Activated gamma-delta T cell treated with Interleukin-2 at 50 U/mL for 16 hours (primary cell): ENCODE measurements at regions not wholly inside any gene's neighbourhood (a gene's known extent, or its start where the extent isn't known, plus 50 kb on each side); places are given as distances from the start of the nearest gene placed in this dataset.
"Not testable (repeated sequence)": the region's sequence is repeated elsewhere in the genome, so short reads cannot be mapped to it uniquely, and the experiment has no call there.

Experiments
- DNase-seq: peaks from one replicate; pipeline ENCODE4 v3.0.0-alpha.2; 2020

DNA sequence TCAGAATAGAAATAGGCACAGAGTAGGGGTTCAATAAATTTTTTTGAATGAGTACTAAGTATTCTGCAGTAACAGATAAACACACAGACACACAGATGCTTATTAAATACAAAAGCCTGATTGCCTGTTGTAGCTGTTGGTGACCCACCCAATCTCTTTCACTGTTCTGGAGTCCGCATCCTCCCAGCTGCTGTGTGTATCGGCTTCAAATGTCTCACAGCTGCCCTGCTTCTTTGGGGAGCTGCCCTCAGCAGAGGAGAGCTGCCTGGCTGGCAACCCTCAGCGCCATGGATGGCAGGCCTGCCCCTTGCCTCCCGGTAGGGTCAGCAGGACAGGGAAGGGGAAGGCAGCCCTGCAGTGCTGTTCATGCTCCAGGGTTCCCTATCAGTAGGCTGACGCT lies 50.5 kb upstream of the PRNP start:
- DNase-seq: no peak

DNA sequence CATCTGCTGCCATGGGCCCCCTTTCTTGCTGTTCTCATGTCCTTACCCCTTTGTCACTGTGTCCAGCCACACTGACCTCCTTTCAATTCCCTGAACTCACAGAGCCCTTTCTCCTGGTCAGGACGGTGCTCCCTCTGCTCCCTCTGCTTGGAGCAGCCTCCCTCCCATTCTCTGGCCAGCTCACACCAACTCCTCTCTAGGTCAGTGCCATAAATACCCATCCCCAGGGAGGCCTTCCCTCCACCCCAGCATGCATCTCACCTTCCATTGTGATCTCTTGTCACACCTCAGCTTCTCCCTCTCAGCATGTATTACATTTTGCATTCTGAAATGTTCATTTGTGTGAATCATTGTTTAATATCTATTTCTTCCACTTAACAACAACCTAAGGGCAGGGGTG lies 50.9 kb upstream of the PRNP start:
- DNase-seq: no peak

DNA sequence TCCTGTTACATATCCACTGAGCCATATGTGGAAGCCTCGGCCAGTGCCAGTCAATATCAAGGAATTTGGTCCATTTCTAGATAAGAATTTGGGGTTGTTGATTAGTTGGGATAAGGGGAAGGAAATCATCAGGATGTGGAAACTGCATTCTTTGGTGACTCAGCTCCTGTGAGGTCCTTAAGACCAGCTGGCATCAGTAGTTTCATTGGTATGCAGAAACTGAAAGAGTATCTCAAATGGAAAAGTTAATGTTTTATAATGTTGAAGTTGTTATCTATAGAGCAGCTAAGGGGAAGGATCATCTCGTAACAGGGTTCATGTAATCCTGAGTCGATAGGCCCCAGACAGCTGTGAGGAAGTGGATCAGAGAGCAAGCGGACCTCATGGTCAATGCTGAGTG lies 52.5 kb upstream of the PRNP start:
- DNase-seq: no peak

DNA sequence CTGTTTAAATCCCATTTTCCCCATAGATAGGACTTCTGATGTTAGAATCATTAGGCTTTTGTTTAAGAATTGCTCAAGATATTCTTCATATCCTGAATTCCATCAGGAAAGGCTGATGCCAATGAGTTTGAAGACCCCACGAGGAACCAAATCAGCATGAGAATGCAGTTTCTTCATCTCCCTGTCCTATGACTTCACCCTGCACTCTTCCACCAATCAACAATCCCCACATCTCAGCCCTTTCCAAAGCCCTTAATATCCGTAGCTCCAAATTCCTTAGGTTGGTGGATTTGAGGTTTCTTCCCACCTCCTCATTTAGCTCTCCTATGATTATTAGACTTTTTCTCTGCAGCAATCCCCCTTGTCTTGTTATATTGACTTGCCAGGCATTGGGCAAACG lies 52.9 kb upstream of the PRNP start:
- no peak for DNase-seq

DNA sequence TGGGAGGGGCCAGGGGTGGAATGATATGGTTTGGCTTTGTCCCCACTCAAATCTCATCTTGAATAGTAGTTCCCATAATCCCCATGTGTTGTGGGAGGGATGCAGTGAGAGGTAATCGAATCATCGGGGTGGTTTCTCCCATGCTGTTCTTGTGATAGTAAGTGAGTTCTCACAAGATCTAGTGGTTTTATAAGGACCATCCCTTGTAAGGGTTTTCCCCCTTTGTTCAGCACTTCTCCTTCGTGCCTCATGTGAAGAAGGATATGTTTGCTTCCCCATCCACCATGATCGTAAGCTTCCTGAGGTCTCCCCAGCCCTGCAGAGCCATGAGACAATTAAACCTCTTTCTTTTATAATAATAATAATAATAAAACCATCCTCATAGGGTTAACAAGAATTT lies 53.4 kb upstream of the PRNP start:
- no peak for DNase-seq

DNA sequence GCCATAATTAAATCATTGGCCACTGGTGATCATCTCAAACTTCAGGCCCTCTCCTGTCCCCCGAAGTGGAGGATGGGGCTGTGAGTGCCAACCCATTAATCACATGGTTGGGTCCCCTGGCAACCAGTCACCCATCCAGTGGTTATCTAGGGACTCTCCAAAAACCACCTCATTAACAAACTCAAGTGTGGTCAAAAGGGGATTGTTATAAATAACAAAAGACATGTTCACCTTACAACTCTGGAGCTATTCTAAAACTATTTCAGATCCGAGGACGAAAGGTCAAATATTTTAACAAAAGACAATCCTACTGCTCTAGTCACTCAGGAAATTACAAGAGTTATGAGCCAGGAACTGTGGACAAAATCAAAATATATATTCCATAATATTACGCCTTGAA lies 60.0 kb upstream of the PRNP start:
- DNase-seq: no peak

DNA sequence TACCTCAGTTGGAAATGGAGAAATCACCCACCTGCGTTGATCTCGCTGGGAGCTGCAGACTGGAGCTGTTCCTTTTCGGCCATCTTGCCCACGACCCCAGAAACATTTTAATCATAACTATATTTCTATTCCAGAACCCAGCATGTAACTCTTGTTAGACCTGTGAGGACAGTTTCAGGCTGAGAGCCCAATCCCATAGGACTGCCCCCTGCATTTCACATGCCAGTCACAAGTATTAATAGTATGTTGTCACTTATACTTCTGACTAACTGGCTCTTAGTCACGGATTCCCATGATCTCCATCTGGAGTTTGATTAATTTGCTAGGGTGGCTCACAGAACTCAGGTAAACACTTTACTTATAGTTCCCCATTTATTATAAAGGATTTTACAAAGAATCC lies 60.6 kb upstream of the PRNP start:
- no peak for DNase-seq

DNA sequence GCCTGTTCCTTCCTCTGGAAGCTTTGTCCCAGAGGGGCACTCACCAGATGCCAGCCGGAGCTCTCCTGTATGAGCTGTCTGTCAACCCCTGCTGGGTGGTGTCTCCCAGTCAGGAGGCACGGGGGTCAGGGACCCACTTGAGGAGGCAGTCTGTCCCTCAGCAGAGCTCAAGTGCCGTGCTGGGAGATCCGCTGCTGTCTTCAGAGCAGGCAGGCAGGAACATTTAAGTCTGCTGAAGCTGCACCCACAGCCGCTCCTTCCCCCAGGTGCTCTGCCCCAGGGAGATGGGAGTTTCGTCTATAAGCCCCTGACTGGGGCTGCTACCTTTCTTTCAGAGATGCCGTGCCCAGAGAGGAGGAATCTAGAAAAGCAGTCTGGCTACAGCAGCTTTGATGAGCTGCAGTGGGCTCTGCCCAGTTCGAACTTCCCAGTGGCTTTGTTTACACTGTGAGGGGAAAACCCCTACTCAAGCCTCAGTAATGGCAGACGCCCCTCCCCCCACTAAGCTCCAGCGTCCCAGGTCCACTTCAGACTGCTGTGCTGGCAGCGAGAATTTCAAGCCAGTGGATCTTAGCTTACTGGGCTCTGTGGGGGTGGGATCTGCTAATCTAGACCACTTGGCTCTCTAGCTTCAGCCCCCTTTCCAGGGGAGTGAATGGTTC lies 61.5 kb upstream of the PRNP start:
- DNase-seq: not testable (repeated sequence)

DNA sequence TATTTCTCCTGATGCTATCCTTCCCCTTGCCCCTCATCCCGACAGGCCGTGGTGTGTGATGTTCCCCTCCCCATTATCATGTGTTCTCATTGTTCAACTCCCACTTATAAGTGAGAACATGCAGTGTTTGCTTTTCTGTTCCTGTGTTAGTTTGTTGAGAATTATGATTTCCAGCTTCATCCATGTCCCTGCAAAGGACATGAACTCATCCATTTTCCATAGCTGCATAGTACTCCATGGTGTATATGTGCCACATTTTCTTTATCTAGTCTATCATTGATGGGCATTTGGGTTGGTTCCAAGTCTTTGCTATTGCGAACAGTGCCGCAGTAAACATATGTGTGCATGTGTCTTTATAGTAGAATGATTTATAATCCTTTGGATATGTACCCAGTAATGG lies 67.1 kb upstream of the PRNP start:
- DNase-seq: not testable (repeated sequence)

DNA sequence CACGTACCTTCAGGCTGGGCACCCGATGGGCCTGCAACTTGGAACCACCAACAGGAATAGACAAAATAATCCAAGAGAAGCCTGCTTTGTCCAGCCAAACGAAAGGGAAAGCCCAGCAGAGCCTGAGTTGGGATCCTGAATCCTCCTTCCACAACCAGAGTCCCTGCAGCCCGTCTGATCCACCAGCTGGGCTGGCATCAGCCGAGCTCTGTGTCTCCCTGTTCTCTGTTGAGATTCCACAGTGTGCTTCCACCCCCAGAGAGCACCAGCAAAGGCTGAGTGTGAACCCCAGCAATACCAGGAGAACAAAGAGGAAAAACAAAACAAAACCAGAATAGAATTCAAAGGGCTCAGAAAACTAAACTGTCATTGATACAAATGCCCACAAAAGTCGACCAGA lies 68.8 kb upstream of the PRNP start:
- no peak for DNase-seq

DNA sequence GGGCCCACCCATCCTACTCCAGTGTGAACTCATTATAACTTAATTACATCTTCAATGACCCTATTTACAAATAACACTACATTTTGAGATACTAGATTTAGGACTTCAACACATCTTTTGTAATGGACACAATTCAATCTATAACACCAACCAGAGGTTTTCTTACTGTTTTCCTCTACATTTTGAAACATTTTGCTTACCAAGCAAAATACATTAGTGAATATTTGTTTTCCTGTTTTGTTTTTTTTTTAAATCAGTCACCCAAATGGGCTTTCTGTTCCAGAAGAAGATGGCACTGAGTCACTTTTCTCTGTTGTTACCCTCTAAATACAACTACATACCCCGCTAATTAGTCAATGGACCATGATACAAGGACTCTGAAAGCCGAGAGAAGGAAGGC lies 69.2 kb upstream of the PRNP start:
- no peak for DNase-seq

DNA sequence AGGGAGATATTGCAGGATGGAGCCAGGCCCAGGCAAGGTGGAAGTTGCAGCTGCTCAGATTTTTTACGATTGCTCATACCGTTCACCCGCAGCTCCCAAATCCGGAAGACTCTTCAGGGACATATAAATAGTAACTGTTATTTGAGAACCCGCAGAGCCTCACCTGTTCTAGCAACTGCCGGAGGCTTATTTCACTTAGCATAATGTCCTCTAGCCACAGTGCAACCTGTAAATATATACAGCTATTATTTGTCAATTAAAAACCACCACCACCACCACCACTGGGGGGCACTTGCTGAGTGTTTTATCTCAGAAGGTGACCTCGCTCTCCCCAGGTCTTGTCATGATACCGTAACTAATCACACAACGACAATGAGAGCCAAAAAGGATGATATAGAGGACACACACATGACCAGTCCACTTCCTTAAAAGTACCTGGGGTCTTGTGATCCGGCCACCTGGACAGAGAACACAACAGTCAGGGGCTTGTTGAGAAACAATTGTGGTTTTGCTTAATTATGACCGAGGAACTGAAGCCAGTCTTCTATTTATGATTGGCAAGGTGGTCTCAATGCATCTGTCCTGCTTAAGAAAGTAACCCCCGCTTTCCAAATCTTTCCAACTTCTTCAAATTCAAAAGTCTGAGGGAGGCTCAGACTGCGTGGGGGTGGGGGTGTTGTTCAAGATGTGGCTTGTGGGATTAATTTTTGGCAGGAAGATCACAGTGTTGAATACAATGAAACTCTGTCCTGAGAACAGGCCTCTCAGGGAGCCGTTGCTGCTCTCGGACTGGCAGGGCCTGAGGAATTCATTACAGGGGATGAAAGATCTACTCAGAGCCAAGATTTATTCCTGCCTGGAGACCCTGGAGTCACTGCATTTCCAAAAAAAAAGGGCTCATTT lies 72.3 kb upstream of the PRNP start:
- DNase-seq: peak; percentile 73

DNA sequence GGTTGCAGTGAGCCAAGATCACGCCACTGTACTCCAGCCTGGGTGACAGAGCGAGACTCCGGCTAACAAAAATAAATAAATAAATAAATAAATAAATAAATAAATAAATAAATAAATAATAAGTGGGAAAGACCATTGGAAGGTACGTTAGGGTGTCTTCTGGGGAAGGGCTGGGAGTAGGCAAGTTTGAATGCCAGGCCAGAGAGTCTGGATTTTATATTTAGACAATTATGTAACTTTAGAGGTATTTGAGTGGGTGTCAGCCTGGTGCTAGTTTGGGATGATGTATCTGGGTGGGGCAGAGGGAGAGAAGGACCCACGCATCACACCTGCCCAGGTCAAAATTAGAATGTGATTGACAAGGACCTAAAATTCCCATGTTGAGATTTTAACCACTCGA lies 73.1 kb upstream of the PRNP start:
- DNase-seq: no peak

DNA sequence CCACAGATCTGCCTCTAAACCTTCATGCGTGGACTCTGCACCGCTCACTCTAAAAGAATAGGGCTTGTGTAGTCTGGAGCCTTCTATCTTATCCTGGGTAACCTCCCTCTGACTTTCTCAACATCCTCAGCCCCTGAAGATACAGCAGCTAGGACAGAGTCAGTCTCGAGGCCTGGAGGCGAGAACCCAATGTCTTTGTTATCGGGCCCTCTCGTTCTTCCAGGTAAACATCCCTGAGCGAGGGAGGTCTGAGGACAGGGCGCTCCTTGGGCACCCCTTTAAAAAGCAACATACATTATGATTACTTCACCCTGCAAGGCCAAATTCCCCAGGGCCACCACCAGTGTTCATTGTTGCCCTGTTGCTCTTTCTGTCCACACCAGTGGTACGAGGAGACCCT lies 75.4 kb upstream of the PRNP start:
- no peak for DNase-seq

DNA sequence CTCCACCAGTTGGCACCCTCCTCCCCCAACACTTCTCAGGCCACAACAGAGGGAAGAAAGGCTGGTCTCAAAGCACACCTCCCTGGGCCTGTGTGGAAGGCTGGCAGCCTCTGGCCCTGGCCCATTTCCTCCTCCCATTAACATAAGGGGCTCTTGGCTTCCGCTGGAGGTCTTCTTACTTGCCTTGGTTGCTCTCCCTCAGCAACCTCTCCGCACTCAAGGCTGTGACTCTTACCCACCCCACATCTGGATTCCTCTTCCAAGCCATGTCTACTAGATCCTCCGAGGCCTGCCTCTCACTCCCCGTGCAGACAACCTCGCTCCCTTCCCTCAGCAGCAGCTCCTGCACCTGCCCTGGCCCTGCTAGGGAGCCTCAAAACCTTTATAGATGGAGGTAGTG lies 76.7 kb upstream of the PRNP start:
- no peak for DNase-seq

DNA sequence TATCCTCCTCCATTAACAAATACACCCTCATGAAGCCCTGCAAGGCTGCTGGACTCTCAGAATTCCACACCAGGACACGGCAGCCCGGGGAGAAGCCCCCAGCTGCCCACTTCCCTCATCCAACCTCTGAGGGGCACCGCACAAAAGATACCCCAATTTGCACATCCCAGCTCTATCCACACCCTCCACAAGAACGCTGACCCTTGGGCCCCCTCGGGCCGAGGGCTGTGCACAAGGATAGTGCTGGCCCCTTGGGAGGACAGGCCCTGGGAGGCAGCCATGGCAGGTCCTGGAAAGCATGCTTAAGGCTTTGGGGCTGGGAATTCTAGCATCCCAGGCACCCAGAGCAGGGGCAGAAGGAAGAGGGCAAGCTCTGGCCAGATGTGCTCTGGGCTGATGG lies 77.4 kb upstream of the PRNP start:
- no peak for DNase-seq

DNA sequence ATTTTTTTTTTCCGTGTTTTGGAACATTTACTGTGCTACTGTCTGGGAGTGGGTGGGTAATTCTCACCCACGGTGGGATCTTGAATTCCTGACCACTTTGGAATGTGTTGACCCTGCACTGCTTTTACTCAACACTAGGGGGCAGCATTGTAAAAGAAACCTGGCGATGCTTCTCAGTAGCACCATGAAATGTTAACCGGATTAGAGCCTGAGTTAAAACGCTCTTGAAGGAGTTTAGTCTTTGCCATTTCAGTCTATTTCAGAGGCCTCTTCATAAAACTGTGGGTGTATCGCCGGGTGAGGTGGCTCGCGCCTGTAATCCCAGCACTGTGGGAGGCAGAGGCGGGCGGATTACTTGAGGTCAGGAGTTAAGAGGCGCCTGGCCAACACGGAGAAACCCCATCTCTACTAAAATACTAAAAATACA lies 79.0 kb upstream of the PRNP start:
- peak; percentile 52 for DNase-seq

DNA sequence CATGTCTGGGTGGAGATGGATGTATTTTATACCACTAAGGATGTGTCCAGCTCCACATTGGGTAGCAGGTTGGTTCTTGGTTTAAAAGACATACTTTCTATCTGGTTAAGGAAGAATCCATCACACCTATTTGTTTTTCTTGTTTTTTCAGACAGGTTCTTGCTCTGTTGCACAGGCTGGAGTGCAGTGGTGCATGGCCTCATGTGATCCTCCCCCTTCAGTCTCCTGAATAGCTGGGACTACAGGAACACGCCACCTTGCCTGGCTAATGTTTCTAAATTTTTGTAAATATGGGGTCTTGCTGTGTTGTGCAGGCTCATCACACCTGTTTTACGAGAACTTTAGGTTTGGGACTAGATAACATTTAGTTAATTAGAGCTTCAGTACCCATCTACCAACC lies 80.2 kb upstream of the PRNP start:
- no peak for DNase-seq

DNA sequence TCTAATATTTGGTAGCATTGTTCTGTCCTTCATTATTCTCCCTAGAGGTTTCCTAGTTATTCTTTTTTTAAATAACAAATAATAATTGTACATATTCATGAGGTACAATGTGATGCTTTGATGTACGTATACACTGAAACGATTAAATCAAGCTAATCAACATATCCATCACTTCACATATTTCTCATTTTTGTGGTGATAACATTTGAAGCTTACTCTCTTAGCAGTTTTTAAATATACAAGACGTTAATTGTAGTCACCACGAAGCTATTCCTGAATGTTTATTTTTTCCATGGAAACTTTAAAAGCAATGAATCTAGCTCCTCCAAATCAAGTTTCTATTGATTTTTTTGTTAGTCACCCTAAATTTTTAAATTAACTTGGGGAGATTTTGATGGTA lies 81.1 kb upstream of the PRNP start:
- no peak for DNase-seq

DNA sequence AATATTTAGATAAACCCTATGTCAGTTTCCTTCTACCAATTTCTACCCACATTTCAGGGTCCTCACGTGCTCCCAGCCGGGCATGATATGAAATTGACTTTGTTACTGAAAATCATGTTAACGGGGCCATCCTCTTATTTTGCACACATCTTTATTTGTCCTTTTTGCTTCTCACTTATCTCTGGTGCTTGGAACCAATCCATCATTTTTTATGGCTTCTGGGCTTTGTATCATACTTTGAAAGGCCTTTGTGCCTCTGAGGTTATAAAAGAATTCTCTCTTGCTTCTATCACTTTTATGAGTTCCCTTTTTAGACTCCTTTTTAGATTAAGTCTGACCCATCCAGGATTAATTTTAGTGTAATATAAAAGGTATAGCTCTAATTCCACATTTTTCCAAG lies 81.7 kb upstream of the PRNP start:
- no peak for DNase-seq

DNA sequence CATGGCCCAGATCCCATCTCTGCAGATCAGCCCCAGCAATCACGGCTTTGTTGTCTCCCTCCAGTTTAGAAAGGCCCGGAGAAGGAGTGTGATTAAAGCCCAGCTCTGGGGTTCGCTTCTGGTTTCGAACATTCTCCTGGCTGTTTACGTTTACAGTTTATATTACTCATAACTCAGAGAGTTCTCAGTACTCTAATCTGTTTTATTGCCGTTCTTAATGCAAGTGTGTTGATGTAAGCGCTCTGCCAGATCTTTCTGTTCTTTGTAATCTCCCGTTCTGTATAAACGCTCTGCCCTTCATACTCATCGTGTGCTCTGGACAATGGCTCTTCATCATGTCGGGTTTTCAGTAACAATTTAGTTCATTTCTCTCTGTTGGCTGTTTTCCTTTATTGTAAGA lies 82.5 kb upstream of the PRNP start:
- DNase-seq: no peak

DNA sequence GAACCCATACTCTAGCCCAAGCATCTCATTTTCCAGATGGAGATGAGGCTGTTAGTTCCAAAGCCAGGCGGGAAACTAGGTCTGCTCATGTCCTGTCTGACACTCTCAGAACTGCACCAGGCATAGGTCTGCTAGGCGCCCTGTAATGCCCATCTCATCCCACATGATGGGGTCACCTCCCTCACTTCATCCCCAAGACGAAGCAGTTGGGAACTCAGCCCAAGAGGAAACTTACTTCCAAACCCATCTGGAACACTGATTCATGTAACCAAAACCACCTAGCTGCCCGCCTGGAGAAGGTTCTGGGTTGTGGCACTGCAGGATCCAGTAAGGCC lies 84.0 kb upstream of the PRNP start:
- no peak for DNase-seq

DNA sequence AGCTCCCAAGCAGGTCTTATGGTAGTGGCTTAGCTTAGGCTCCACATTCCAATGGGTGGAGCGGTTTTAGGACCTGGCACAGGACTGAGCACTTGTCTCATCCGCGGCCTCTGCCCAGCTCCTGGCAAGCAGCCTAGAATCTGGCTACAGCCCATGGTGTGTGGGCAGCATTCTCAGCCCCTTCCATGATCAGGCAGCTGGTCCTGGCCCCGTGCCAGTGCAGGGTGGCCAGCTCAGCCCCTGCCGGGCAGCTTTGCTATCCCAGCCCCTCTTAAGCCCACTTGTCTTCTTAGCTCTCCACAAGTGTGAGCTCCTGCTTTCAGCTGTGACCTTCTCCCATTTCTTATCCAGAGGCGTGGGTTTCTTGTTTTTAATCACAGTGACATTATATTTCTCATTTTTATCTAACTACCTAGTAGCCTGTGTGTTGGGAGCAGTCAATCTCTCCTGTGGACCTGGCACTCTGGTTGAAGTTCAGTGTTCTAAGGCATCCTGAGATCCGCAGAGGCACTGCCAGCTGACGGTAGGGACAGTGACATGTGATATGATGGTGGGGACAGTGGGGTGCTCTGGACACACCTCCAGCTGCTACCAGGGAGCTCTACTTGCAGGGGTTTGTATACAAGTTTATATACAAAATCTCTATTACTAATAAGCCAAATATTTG lies 84.5 kb upstream of the PRNP start:
- DNase-seq: no peak

DNA sequence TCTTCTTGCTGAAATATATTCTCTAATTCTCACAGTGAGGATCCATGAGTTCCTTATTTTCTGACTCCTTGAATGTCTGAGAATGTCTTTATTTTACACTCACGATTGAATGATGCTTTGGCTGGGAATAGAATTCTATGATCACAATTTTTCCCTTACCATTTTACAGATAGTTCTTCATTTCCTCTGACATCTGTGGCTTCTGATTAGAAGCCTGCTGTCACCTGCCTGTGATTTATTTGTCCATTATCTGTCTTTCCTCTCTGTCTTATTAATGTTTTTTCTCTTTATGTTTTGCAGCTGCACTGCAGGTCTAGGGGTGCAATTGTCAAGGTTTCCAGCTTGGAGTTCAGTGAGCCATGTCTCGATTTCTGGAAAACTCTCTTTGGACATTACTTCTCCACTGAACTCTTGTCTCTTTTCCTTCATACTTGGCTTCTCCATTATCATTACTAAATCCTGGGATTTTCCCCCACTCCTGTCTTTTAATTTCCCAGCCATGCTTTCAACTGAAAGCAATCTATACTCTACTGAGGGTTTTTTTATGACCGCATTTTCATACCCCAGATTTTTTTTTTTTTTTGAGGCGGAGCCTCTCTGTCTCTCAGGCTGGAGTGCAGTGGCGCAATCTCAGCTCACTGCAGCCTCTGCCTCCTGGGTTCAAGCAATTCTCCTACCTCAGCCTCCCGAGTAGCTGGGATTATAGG lies 85.8 kb upstream of the PRNP start:
- no peak for DNase-seq
